Breast epithelium (tissue), 4 donors: ENCODE measurements at regions not wholly inside any gene's neighbourhood (a gene's known extent, or its start where the extent isn't known, plus 50 kb on each side); places are given as distances from the start of the nearest gene placed in this dataset.

Experiments used
- DNase-seq, 2 donors: peaks; one replicate each; pipeline ENCODE4 v3.0.0-alpha.2; 2019; ENCODE audit warnings: low spot score in 2 of 2
- H3K27ac ChIP-seq, 2 donors: fragments of 200-600 bp; sonication (generic) in 1 of 2; one replicate each; pipeline ENCODE4 v1.5.1; 2016 to 2019; ENCODE audit warnings: mild to moderate bottlenecking in 1 of 2
- H3K27me3 ChIP-seq, 2 donors: fragments of 200-600 bp; sonication (generic) in 1 of 2; one replicate each; pipeline versions ENCODE4 v1.5.1 to v1.6.0; 2017 to 2019; ENCODE audit warnings: control low read depth in 1 of 2, mild to moderate bottlenecking in 1 of 2
- H3K36me3 ChIP-seq: fragments of 200-600 bp; one replicate; pipeline ENCODE4 v1.5.1; 2019
- H3K4me1 ChIP-seq, 2 donors: fragments of 200-600 bp; sonication (generic); one replicate each; pipeline ENCODE4 v1.5.1; 2016 to 2019; ENCODE audit warnings: control low read depth in 1 of 2
- H3K4me3 ChIP-seq, 3 donors: fragments of 200-600 bp; sonication (generic); 1 replicate in 2 of 3; 2 replicates in 1 of 3; pipeline ENCODE4 v1.5.1; 2016 to 2019; ENCODE audit warnings: mild to moderate bottlenecking in 3 of 3, moderate library complexity in 2 of 3
- H3K9me3 ChIP-seq, 2 donors: fragments of 200-600 bp; sonication (generic) in 1 of 2; one replicate each; pipeline ENCODE4 v1.5.1; 2016 to 2019; ENCODE audit warnings: control low read depth in 1 of 2
- CTCF ChIP-seq, 3 donors: fragments of 450-650 bp; IDR thresholded peaks; one replicate each; pipeline ENCODE4 v1.5.1; 2016 to 2017; ENCODE audit warnings: antibody characterized with exemption in 3 of 3, mild to moderate bottlenecking in 3 of 3, moderate library complexity in 3 of 3
- POLR2A ChIP-seq: fragments of 450-650 bp; IDR thresholded peaks from one replicate; pipeline ENCODE4 v1.6.1; 2016; ENCODE audit warnings: antibody characterized with exemption, mild to moderate bottlenecking, moderate library complexity
- POLR2AphosphoS5 ChIP-seq, 3 donors: sonication (generic); formaldehyde crosslinking; IDR thresholded peaks; one replicate each; pipeline ENCODE4 v1.6.1; 2017; ENCODE audit warnings: antibody characterized with exemption in 3 of 3
- intact Hi-C: fragments of 100-400 bp; cut with DNase I; formaldehyde crosslinking; loops from one replicate; pipeline ENCODE4 v1.15.1; 2023; ENCODE audit warnings: low total_unique reads

- no peak for DNase-seq
- TF ChIP-seq POLR2A (no peak), POLR2AphosphoS5 (IDR thresholded peaks at IDR 0.05) (no peak), CTCF (IDR thresholded peaks at IDR 0.05) (no peak)
- no peaks in the 10 kb centered on the region for H3K9me3 ChIP-seq
- H3K27ac ChIP-seq = no peak overlapping the region
- H3K27me3 ChIP-seq = no peaks in the 10 kb centered on the region
- H3K36me3 ChIP-seq = no peaks in the 10 kb centered on the region
- intact Hi-C loops = no loop called here
- H3K4me3 ChIP-seq = no peak overlapping the region
- H3K4me1 ChIP-seq = no peaks in the 10 kb centered on the region
These were observed 1061.0 kb upstream of the TMEM132C start for GRCh38 chr12:127205781-127206555.

- H3K36me3 ChIP-seq = no peaks in the 10 kb centered on the region
- H3K27me3 ChIP-seq = no peaks in the 10 kb centered on the region
- no peaks in the 10 kb centered on the region for H3K4me1 ChIP-seq
- intact Hi-C loops = no loop called here
- DNase-seq = no peak
- H3K4me3 ChIP-seq = no peak overlapping the region
- no peak overlapping the region for H3K27ac ChIP-seq
- no peaks in the 10 kb centered on the region for H3K9me3 ChIP-seq
- TF ChIP-seq POLR2AphosphoS5 (IDR thresholded peaks at IDR 0.05) (no peak), CTCF (IDR thresholded peaks at IDR 0.05) (no peak), POLR2A (no peak)
These were observed 1057.7 kb upstream of the TMEM132C start for GRCh38 chr12:127209318-127209717.

GRCh38 chr12:127214186-127214585 is 1052.8 kb upstream of the TMEM132C start:
- DNase-seq = no peak
- Histone ChIP-seq H3K4me3 (no peak overlapping the region), H3K4me1 (no peaks in the 10 kb centered on the region), H3K9me3 (no peaks in the 10 kb centered on the region), H3K27me3 (no peaks in the 10 kb centered on the region), H3K36me3 (no peaks in the 10 kb centered on the region), H3K27ac (no peak overlapping the region)
- intact Hi-C loops = no loop called here
- TF ChIP-seq CTCF (IDR thresholded peaks at IDR 0.05) = no peak
- TF ChIP-seq POLR2AphosphoS5 (IDR thresholded peaks at IDR 0.05) = no peak
- TF ChIP-seq POLR2A = no peak

GRCh38 chr12:127223011-127223410 is 1044.0 kb upstream of the TMEM132C start:
- Histone ChIP-seq H3K4me3 (no peak overlapping the region), H3K9me3 (no peaks in the 10 kb centered on the region), H3K27ac (no peak overlapping the region), H3K4me1 (no peaks in the 10 kb centered on the region), H3K36me3 (no peaks in the 10 kb centered on the region), H3K27me3 (no peaks in the 10 kb centered on the region)
- intact Hi-C loops = no loop called here
- TF ChIP-seq POLR2A = no peak
- no peak for TF ChIP-seq POLR2AphosphoS5 (IDR thresholded peaks at IDR 0.05)
- TF ChIP-seq CTCF (IDR thresholded peaks at IDR 0.05) = no peak
- DNase-seq = no peak

GRCh38 chr12:127223731-127224130 is 1043.2 kb upstream of the TMEM132C start:
- DNase-seq = no peak
- H3K4me3 ChIP-seq = no peak overlapping the region
- no peaks in the 10 kb centered on the region for H3K4me1 ChIP-seq
- H3K27me3 ChIP-seq = no peaks in the 10 kb centered on the region
- no peak overlapping the region for H3K27ac ChIP-seq
- intact Hi-C loops = no loop called here
- TF ChIP-seq CTCF (IDR thresholded peaks at IDR 0.05) (no peak), POLR2AphosphoS5 (IDR thresholded peaks at IDR 0.05) (no peak), POLR2A (no peak)
- H3K9me3 ChIP-seq = no peaks in the 10 kb centered on the region
- no peaks in the 10 kb centered on the region for H3K36me3 ChIP-seq
